ENCODE measurements at regions not wholly inside any gene's neighbourhood (a gene's known extent, or its start where the extent isn't known, plus 50 kb on each side); places are given as distances from the start of the nearest gene placed in this dataset.

GRCh38 chr14:22491683-22492621 is 97.1 kb downstream of the DAD1 start:
- TF ChIP-seq, protein P1, sequence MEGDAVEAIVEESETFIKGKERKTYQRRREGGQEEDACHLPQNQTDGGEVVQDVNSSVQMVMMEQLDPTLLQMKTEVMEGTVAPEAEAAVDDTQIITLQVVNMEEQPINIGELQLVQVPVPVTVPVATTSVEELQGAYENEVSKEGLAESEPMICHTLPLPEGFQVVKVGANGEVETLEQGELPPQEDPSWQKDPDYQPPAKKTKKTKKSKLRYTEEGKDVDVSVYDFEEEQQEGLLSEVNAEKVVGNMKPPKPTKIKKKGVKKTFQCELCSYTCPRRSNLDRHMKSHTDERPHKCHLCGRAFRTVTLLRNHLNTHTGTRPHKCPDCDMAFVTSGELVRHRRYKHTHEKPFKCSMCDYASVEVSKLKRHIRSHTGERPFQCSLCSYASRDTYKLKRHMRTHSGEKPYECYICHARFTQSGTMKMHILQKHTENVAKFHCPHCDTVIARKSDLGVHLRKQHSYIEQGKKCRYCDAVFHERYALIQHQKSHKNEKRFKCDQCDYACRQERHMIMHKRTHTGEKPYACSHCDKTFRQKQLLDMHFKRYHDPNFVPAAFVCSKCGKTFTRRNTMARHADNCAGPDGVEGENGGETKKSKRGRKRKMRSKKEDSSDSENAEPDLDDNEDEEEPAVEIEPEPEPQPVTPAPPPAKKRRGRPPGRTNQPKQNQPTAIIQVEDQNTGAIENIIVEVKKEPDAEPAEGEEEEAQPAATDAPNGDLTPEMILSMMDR (IDR thresholded peaks at IDR 0.05 in 8 of 11, conservative IDR thresholded peaks at IDR 0.05 in 3 of 11) = no peak
- TF ChIP-seq POLR2A (IDR thresholded peaks at IDR 0.05) (no peak), POLR2AphosphoS5 (IDR thresholded peaks at IDR 0.05) (no peak)
